ENCODE measurements at regions not wholly inside any gene's neighbourhood (a gene's known extent, or its start where the extent isn't known, plus 50 kb on each side); places are given as distances from the start of the nearest gene placed in this dataset.
"Not testable (repeated sequence)": the region's sequence is repeated elsewhere in the genome, so short reads cannot be mapped to it uniquely, and the experiment has no call there.

DNA sequence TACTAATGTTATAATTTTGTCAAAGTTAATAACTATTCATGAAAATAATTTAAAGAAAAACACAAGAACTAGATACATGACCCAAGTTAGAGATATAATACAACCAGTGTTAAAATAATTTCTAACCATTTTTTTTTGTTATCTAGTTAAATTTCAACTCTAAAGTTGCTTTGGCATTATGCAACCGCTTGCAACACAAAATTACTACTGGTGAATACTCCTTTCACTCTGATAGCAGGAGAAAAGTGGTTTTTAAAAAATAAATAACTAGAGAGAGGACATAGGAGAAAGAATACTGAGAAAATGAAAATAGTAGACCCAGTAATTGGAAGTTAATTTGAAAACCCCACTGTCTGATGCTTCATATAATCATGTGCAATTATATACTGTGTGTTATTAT lies 622.4 kb upstream of the GRIN3A start:
- Histone ChIP-seq H3K27ac (no peak overlapping the region), H3K36me3 (ENCODE audit: insufficient read depth, low read length) (no peaks in the 10 kb centered on the region), H3K9ac (ENCODE audit: insufficient read length) (no peak overlapping the region), H3K9me3 (ENCODE audit: low read depth, low read length) (no peaks in the 10 kb centered on the region), H3K4me3 (no peak overlapping the region)
- DNase-seq (ENCODE audit: low read depth, low spot score): no peak
- TF ChIP-seq EZH2 (IDR thresholded peaks at IDR 0.05) (no peak), FOXP2 (optimal IDR thresholded peaks at IDR 0.05; ENCODE audit: control extremely low read depth, extremely low read length, insufficient read depth) (no peak), POLR2AphosphoS5 (IDR thresholded peaks at IDR 0.05; ENCODE audit: borderline replicate concordance, low read depth, low read length) (no peak)

DNA sequence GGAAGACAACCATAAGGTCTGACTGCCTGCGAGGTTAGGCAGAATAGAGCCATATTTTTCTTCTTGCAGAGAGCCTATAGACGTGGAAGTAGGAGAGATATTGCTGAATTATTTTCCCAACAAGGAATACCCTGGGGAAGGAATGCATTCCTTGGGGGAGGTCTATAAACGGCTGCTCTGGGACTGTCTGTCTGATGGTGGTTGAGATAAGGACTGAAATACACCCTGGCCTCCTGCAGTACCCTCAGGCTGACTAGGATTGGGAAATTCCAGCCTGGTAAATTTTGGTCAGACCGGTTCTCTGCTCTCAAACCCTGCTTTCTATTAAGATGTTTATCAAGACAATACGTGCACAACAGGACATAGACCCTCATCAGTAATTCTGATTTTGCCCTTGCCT lies 617.5 kb upstream of the GRIN3A start:
- Histone ChIP-seq H3K9me3 (ENCODE audit: low read depth, low read length) (no peaks in the 10 kb centered on the region), H3K9ac (ENCODE audit: insufficient read length) (no peak overlapping the region), H3K36me3 (ENCODE audit: insufficient read depth, low read length) (no peaks in the 10 kb centered on the region), H3K27ac (no peak overlapping the region), H3K4me3 (no peak overlapping the region)
- TF ChIP-seq FOXP2 (optimal IDR thresholded peaks at IDR 0.05; ENCODE audit: control extremely low read depth, extremely low read length, insufficient read depth) (no peak), EZH2 (IDR thresholded peaks at IDR 0.05) (no peak), POLR2AphosphoS5 (IDR thresholded peaks at IDR 0.05; ENCODE audit: borderline replicate concordance, low read depth, low read length) (no peak)
- DNase-seq (ENCODE audit: low read depth, low spot score): peak; percentile 3

DNA sequence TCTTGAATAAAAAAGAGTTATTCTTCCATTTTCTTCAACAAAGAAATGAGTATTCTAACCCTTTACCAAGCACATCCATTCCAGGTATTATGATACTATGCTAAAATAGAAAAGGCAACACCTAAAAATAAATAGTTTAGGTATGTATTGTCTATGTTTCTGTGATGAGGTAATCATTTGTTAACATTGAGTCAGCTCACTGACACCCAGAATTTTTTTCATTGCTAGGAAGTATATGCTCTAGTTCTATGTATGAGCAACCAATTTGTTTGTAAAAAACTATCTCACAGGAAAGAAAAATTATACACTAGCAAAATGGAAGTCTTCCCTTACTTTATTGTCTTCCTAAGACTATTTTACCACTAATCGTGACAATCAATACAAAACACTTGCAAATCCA lies 615.6 kb upstream of the GRIN3A start:
- TF ChIP-seq EZH2 (IDR thresholded peaks at IDR 0.05): no peak
- no peak for TF ChIP-seq POLR2AphosphoS5 (IDR thresholded peaks at IDR 0.05; ENCODE audit: borderline replicate concordance, low read depth, low read length)
- TF ChIP-seq FOXP2 (optimal IDR thresholded peaks at IDR 0.05; ENCODE audit: control extremely low read depth, extremely low read length, insufficient read depth): no peak
- H3K4me3 ChIP-seq: no peak overlapping the region

DNA sequence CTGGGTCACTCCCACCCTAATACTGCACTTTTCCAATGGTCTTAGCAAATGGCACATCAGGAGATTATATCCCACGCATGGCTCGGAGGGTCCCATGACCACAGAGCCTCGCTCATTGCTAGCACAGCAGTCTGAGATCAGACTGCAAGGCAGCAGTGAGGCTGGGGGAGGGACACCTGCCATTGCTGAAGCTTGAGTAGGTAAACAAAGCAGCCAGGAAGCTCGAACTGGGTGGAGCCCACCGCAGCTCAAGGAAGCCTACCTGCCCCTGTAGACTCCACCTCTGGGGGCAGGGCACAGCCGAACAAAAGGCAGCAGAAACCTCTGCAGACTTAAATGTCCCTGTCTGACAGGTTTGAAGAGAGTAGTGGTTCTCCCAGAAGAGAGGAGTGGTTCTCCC lies 599.0 kb upstream of the GRIN3A start:
- H3K9ac ChIP-seq (ENCODE audit: insufficient read length); DNase-seq (ENCODE audit: low read depth, low spot score); H3K4me3 ChIP-seq; H3K9me3 ChIP-seq (ENCODE audit: low read depth, low read length); H3K36me3 ChIP-seq (ENCODE audit: insufficient read depth, low read length); H3K27ac ChIP-seq: not testable (repeated sequence)

More for the DNA sequence above, 615.6 kb upstream of the GRIN3A start:
- Histone ChIP-seq H3K9me3 (ENCODE audit: low read depth, low read length) (no peaks in the 10 kb centered on the region), H3K9ac (ENCODE audit: insufficient read length) (no peak overlapping the region), H3K36me3 (ENCODE audit: insufficient read depth, low read length) (no peaks in the 10 kb centered on the region), H3K27ac (no peak overlapping the region)
- no peak for DNase-seq (ENCODE audit: low read depth, low spot score)

DNA sequence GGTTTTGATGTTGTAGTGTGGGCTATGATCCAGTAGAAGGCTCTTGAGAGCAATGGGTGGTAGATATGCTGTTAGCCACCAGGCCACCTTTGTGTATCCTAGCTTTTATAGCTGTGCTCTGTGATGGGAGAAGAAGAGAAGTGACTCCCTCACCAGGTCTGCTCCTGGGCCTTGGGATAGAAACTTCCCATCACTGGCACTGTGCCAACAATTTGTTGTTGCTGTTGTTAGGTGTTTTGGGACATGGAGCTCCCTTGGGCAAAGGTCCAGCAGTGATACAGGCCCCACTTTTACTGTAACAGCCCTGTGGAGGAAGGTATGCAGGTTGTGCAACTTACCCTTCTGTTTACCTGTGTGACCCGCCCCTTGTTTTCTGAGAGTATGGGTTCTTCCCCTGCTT lies 570.9 kb upstream of the GRIN3A start:
- Histone ChIP-seq H3K27ac (no peak overlapping the region), H3K36me3 (ENCODE audit: insufficient read depth, low read length) (no peaks in the 10 kb centered on the region), H3K4me3 (no peak overlapping the region), H3K9ac (ENCODE audit: insufficient read length) (no peak overlapping the region), H3K9me3 (ENCODE audit: low read depth, low read length) (no peaks in the 10 kb centered on the region)
- TF ChIP-seq POLR2AphosphoS5 (IDR thresholded peaks at IDR 0.05; ENCODE audit: borderline replicate concordance, low read depth, low read length) (no peak), FOXP2 (optimal IDR thresholded peaks at IDR 0.05; ENCODE audit: control extremely low read depth, extremely low read length, insufficient read depth) (no peak)
- DNase-seq (ENCODE audit: low read depth, low spot score): no peak

DNA sequence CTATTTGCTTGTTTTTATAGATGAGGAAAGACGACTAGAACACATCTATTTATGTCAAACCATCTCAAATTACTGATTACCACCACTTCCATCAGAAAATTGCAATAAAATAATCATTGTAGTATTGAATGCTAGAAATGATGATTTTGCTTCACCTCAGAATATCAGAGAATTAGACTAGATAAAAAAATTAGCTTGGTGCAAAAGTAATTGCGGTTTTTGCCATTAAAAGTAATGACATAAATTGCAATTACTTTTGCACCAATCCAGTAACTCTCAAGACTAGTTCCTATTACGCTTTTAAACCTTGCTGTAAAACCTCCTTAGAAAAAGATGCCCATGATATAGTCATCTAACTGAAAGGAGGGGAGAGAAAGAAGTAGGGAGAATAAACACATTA lies 556.7 kb upstream of the GRIN3A start:
- Histone ChIP-seq H3K27ac (no peak overlapping the region), H3K4me3 (no peak overlapping the region), H3K36me3 (ENCODE audit: insufficient read depth, low read length) (no peaks in the 10 kb centered on the region), H3K9ac (ENCODE audit: insufficient read length) (no peak overlapping the region), H3K9me3 (ENCODE audit: low read depth, low read length) (no peaks in the 10 kb centered on the region)
- DNase-seq (ENCODE audit: low read depth, low spot score): no peak
- TF ChIP-seq EZH2 (IDR thresholded peaks at IDR 0.05): no peak
- TF ChIP-seq FOXP2 (optimal IDR thresholded peaks at IDR 0.05; ENCODE audit: control extremely low read depth, extremely low read length, insufficient read depth): no peak
- no peak for TF ChIP-seq POLR2AphosphoS5 (IDR thresholded peaks at IDR 0.05; ENCODE audit: borderline replicate concordance, low read depth, low read length)

DNA sequence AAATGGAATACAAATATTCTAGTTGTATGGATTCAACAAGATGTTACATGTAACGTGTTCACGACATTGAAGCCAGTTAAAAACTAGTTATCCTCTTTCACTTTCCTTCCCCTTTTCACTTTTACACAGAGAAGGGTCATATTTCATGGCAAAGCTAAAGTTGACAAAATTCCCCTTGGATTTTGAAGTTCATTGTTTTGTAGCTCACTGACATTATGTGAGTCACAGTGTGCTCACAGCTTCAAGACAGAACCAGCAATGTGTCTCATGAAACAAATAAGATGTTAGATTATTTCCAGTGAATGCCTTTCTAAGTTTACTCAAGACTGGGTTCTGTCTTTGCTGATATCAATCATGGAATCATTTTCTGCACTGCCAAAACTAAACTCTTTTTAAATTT lies 535.5 kb upstream of the GRIN3A start:
- Histone ChIP-seq H3K36me3 (ENCODE audit: insufficient read depth, low read length) (no peaks in the 10 kb centered on the region), H3K9ac (ENCODE audit: insufficient read length) (no peak overlapping the region), H3K4me3 (no peak overlapping the region), H3K9me3 (ENCODE audit: low read depth, low read length) (no peaks in the 10 kb centered on the region), H3K27ac (no peak overlapping the region)
- DNase-seq (ENCODE audit: low read depth, low spot score): no peak
- TF ChIP-seq EZH2 (IDR thresholded peaks at IDR 0.05) (no peak), POLR2AphosphoS5 (IDR thresholded peaks at IDR 0.05; ENCODE audit: borderline replicate concordance, low read depth, low read length) (no peak), FOXP2 (optimal IDR thresholded peaks at IDR 0.05; ENCODE audit: control extremely low read depth, extremely low read length, insufficient read depth) (no peak)

DNA sequence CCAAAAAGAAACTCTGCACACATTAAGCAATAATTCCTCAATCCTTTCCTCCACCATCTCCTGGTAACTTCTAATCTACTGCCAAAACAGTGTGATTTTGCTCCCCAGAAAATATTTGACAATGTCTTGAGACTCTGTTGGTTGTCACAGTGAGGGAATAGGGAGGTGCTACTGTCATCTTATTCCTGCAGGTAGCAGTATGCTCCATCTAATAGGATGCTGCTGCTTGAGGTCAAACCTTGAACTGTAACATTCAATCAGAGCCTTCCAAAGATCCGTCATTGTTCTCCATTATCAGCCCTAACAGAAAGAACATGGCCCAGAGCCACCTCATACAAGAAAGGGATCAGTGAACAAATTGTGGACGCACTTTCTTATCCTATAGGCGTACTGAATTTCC lies 514.7 kb upstream of the GRIN3A start:
- no peaks in the 10 kb centered on the region for H3K9me3 ChIP-seq (ENCODE audit: low read depth, low read length)

DNA sequence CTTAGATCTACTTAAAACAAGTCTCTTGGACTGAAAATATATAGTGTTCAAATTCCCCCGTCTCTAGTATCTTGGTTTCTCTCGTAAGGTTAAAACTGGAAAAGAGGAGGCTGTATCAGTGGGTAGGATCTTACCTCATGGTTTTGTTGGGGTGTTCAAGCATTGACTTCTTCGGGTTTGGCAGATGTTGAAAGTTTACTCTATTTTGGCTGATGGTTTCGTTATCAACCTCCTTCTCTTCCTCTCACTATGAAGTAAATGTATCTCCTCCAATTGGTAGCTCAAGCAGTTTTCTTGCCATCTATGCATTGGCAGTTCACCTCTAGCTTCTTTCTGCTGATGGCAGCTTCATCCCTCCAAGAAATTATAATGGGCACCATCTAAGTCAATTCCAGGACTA lies 506.5 kb upstream of the GRIN3A start:
- no peak for DNase-seq (ENCODE audit: low read depth, low spot score)
- no peak overlapping the region for H3K27ac ChIP-seq
- H3K9ac ChIP-seq (ENCODE audit: insufficient read length): no peak overlapping the region
- H3K36me3 ChIP-seq (ENCODE audit: insufficient read depth, low read length): no peaks in the 10 kb centered on the region
- H3K4me3 ChIP-seq: no peak overlapping the region
- no peaks in the 10 kb centered on the region for H3K9me3 ChIP-seq (ENCODE audit: low read depth, low read length)
- TF ChIP-seq FOXP2 (optimal IDR thresholded peaks at IDR 0.05; ENCODE audit: control extremely low read depth, extremely low read length, insufficient read depth) (no peak), EZH2 (IDR thresholded peaks at IDR 0.05) (no peak), POLR2AphosphoS5 (IDR thresholded peaks at IDR 0.05; ENCODE audit: borderline replicate concordance, low read depth, low read length) (no peak)

More for the DNA sequence above, 514.7 kb upstream of the GRIN3A start:
- Histone ChIP-seq H3K27ac (no peak overlapping the region), H3K4me3 (no peak overlapping the region), H3K36me3 (ENCODE audit: insufficient read depth, low read length) (no peaks in the 10 kb centered on the region), H3K9ac (ENCODE audit: insufficient read length) (no peak overlapping the region)
- no peak for DNase-seq (ENCODE audit: low read depth, low spot score)
- no peak for TF ChIP-seq EZH2 (IDR thresholded peaks at IDR 0.05)
- no peak for TF ChIP-seq FOXP2 (optimal IDR thresholded peaks at IDR 0.05; ENCODE audit: control extremely low read depth, extremely low read length, insufficient read depth)
- no peak for TF ChIP-seq POLR2AphosphoS5 (IDR thresholded peaks at IDR 0.05; ENCODE audit: borderline replicate concordance, low read depth, low read length)

All from SK-N-MC (cell line).